Stomach (tissue), 8 donors: ENCODE measurements at regions not wholly inside any gene's neighbourhood (a gene's known extent, or its start where the extent isn't known, plus 50 kb on each side); places are given as distances from the start of the nearest gene placed in this dataset.

Experiments
- DNase-seq, 2 donors: peaks; one replicate each; pipeline versions ENCODE4 v3.0.0 to v3.0.0-alpha.2; 2013 to 2019
- H3K27ac ChIP-seq, 5 donors: fragments of 200-600 bp in 4 of 5; sonication (generic) in 4 of 5; one replicate each; pipeline ENCODE4 v1.5.1; 2013 to 2019; ENCODE audit warnings: mild to moderate bottlenecking in 1 of 5, moderate library complexity in 1 of 5
- H3K27me3 ChIP-seq, 3 donors: fragments of 200-600 bp; sonication (generic); one replicate each; pipeline ENCODE4 v1.5.1; 2017 to 2019; ENCODE audit warnings: mixed run types in 1 of 3
- H3K36me3 ChIP-seq, 4 donors: fragments of 200-600 bp; sonication (generic); 1 replicate in 3 of 4; 2 replicates in 1 of 4; pipeline ENCODE4 v1.5.1; 2016 to 2019
- H3K4me1 ChIP-seq, 4 donors: fragments of 200-600 bp; sonication (generic); one replicate each; pipeline ENCODE4 v1.5.1; 2016 to 2019
- H3K4me3 ChIP-seq, 4 donors: fragments of 200-600 bp; sonication (generic) in 3 of 4; one replicate each; pipeline ENCODE4 v1.5.1; 2016 to 2019; ENCODE audit warnings: mild to moderate bottlenecking in 1 of 4
- H3K9me3 ChIP-seq, 4 donors: fragments of 200-600 bp; sonication (generic); one replicate each; pipeline ENCODE4 v1.5.1; 2016 to 2019
- EP300 ChIP-seq: sonication (generic); formaldehyde crosslinking; IDR thresholded peaks from one replicate; pipeline ENCODE4 v1.6.1; 2017; ENCODE audit warnings: antibody characterized with exemption
- POLR2A ChIP-seq, 4 donors: fragments of 450-650 bp; IDR thresholded peaks; one replicate each; pipeline ENCODE4 v1.6.1; 2016; ENCODE audit warnings: antibody characterized with exemption in 4 of 4, control low read depth in 2 of 4, mild to moderate bottlenecking in 1 of 4, moderate library complexity in 1 of 4
- POLR2AphosphoS5 ChIP-seq, 3 donors: sonication (generic); formaldehyde crosslinking; IDR thresholded peaks; one replicate each; pipeline ENCODE4 v1.6.1; 2016; ENCODE audit warnings: antibody characterized with exemption in 3 of 3
- WGBS, 5 donors: extraction: QIAGEN DNeasy Blood & Tissue Kit in 3 of 5; methylation state at CpG; one replicate each; pipeline versions ENCODE4 v1.1.5 to v1.1.7; 2013 to 2018; 5-methylcytosine and 5-hydroxymethylcytosine counted together
- intact Hi-C: fragments of 100-400 bp; cut with DNase I; formaldehyde crosslinking; loops from one replicate; pipeline ENCODE4 v1.15.1; 2023; ENCODE audit warnings: low total_unique reads
- TF ChIP-seq, protein P1 (sequence below), 7 experiments: fragments of 450-650 bp in 4 of 7; fragments of 200-600 bp in 3 of 7; sonication (generic) in 3 of 7; IDR thresholded peaks; one replicate each; pipeline ENCODE4 v1.5.1; 2016 to 2019; ENCODE audit warnings: antibody characterized with exemption in 7 of 7, control low read depth in 2 of 7, mild to moderate bottlenecking in 1 of 7
- donor health status: healthy with polysubstance abuse.
- donor health status: Bipolar disorder and iron deficiency.
- donor health status: healthy.

DNA sequence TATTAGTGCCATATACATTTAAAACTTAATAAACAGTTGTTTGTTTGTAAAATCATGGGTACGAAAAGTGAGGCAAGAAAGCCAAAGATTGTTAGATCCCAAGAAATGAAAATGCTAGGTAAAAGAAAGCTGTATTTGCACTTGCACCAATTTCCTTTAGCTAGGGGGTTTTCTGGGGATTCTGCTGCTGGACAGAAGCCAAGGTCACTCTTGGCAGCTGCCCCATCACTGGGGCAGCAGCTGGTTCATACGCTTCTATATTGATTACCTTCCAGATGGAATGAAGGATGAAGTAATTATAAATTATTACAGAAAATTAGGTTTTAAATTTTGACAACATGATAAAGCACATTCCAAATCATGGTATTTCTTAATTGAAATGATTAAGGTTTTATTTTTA lies 127.4 kb downstream of the SLITRK5 start:
- no peaks in the 10 kb centered on the region for H3K27me3 ChIP-seq
- no peaks in the 10 kb centered on the region for H3K4me1 ChIP-seq
- intact Hi-C loops = no loop called here
- H3K36me3 ChIP-seq = no peaks in the 10 kb centered on the region
- 53 to 62% (median 60%) methylated on average over 2 of the region's 2 CpGs for WGBS, 5 donors
- no peak overlapping the region for H3K4me3 ChIP-seq
- TF ChIP-seq POLR2AphosphoS5 (IDR thresholded peaks at IDR 0.05) (no peak), POLR2A (IDR thresholded peaks at IDR 0.05) (no peak), EP300 (no peak)
- TF ChIP-seq, protein P1, sequence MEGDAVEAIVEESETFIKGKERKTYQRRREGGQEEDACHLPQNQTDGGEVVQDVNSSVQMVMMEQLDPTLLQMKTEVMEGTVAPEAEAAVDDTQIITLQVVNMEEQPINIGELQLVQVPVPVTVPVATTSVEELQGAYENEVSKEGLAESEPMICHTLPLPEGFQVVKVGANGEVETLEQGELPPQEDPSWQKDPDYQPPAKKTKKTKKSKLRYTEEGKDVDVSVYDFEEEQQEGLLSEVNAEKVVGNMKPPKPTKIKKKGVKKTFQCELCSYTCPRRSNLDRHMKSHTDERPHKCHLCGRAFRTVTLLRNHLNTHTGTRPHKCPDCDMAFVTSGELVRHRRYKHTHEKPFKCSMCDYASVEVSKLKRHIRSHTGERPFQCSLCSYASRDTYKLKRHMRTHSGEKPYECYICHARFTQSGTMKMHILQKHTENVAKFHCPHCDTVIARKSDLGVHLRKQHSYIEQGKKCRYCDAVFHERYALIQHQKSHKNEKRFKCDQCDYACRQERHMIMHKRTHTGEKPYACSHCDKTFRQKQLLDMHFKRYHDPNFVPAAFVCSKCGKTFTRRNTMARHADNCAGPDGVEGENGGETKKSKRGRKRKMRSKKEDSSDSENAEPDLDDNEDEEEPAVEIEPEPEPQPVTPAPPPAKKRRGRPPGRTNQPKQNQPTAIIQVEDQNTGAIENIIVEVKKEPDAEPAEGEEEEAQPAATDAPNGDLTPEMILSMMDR (IDR thresholded peaks at IDR 0.05) = no peak
- no peak overlapping the region for H3K27ac ChIP-seq
- DNase-seq = peak in 1 of 2 donors; percentile 20
- H3K9me3 ChIP-seq = no peaks in the 10 kb centered on the region

DNA sequence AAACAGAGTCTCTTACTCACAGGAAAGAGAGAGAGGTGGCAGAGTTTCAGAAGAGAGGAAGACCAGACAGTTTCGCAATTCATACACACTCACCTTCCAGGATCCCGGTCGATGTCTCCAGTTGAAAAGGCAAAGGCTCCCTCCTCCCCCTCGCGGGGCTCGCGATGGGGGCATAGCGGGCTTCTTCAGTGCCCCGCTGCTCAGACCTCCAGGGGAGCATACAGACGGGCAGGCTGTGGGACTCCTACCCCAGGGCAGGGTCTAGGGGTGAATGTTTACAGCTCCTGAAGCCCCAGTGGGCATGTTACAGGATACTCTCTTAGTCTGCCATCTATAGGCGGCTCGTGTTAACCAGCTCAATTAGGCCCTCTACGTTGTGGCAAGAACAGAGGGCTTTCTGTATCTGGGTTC lies 139.2 kb downstream of the SLITRK5 start:
- DNase-seq = no peak
- no peaks in the 10 kb centered on the region for H3K4me1 ChIP-seq
- 43 to 52% (median 47%) methylated on average over 12 to 13 of the region's 13 CpGs for WGBS, 5 donors
- intact Hi-C loops = no loop called here
- no peaks in the 10 kb centered on the region for H3K27me3 ChIP-seq
- H3K27ac ChIP-seq = no peak overlapping the region
- H3K9me3 ChIP-seq = no peaks in the 10 kb centered on the region
- no peak overlapping the region for H3K4me3 ChIP-seq
- TF ChIP-seq POLR2AphosphoS5 (IDR thresholded peaks at IDR 0.05) (no peak), POLR2A (IDR thresholded peaks at IDR 0.05) (no peak), EP300 (no peak)
- TF ChIP-seq, protein P1 (IDR thresholded peaks at IDR 0.05) = no peak
- no peaks in the 10 kb centered on the region for H3K36me3 ChIP-seq

DNA sequence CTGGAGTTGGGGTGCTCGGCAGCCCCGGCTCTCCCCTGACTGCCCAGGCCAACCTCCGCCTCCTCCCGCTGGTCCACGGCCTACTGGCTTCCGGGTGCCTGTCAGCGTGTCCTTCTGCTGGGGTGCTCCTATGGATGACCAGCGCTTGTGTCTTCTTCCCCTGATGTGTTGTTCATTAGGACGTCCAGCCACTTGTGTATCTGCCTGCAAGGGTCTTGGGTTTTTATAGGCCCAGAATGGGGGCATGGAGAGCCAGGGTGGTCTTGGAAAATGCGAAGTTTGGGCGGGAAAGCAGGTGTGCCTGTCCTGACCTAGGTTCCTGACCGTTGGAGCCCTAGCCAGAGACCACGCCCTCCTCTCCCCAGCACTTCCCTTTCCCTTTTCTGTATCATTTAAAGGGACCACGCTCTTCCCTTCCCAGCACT lies 139.8 kb downstream of the SLITRK5 start:
- intact Hi-C loops = no loop called here
- Histone ChIP-seq H3K4me1 (no peaks in the 10 kb centered on the region), H3K27me3 (no peaks in the 10 kb centered on the region), H3K9me3 (no peaks in the 10 kb centered on the region), H3K4me3 (no peak overlapping the region), H3K36me3 (no peaks in the 10 kb centered on the region), H3K27ac (no peak overlapping the region)
- no peak for DNase-seq
- TF ChIP-seq, protein P1 (IDR thresholded peaks at IDR 0.05) = no peak
- TF ChIP-seq POLR2A (IDR thresholded peaks at IDR 0.05) (no peak), EP300 (no peak), POLR2AphosphoS5 (IDR thresholded peaks at IDR 0.05) (no peak)
- WGBS, 5 donors = 80 to 85% (median 82%) methylated on average over 14 of the region's 14 CpGs

DNA sequence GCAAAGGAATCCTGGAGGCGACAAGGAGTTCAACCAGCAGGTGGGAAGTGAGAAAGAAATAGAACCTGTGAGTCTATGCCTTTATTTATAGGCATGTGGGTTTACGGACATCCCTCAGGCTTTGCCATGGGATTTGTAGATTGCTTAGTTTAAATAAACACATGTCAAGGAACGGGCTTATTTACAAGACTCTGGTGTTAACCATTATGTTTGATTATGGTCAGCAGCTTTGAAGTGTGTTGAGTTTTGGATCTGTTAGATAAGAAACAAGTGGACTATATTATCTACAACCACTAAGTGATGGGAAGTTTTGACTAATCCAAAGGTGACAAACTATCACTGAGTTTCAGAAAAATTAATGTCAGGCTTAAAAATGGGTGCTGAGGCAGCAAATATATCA lies 143.2 kb downstream of the SLITRK5 start:
- Histone ChIP-seq H3K36me3 (no peaks in the 10 kb centered on the region), H3K4me1 (no peaks in the 10 kb centered on the region), H3K27ac (no peak overlapping the region), H3K4me3 (no peak overlapping the region), H3K27me3 (no peaks in the 10 kb centered on the region), H3K9me3 (no peaks in the 10 kb centered on the region)
- intact Hi-C loops = no loop called here
- no peak for DNase-seq
- WGBS, 5 donors = 34 to 46% (median 37%) methylated on average over 3 of the region's 3 CpGs
- no peak for TF ChIP-seq POLR2A (IDR thresholded peaks at IDR 0.05)
- TF ChIP-seq EP300 = no peak
- TF ChIP-seq, protein P1 (IDR thresholded peaks at IDR 0.05) = no peak
- no peak for TF ChIP-seq POLR2AphosphoS5 (IDR thresholded peaks at IDR 0.05)
